Esophagus muscularis mucosa (tissue), 4 donors: ENCODE measurements at regions not wholly inside any gene's neighbourhood (a gene's known extent, or its start where the extent isn't known, plus 50 kb on each side); places are given as distances from the start of the nearest gene placed in this dataset.
"Not testable (repeated sequence)": the region's sequence is repeated elsewhere in the genome, so short reads cannot be mapped to it uniquely, and the experiment has no call there.

Source experiments
- DNase-seq: peaks from one replicate; pipeline ENCODE4 v3.0.0-alpha.2; 2017; ENCODE audit errors: extremely low spot score
- H3K27ac ChIP-seq, 4 donors: fragments of 200-600 bp; sonication (generic); replicated peaks in 1 of 4; 1 replicate in 3 of 4; 2 replicates in 1 of 4; pipeline ENCODE4 v1.5.1; 2016 to 2019; ENCODE audit warnings: mild to moderate bottlenecking in 1 of 4
- H3K27me3 ChIP-seq, 4 donors: fragments of 200-600 bp; sonication (generic); one replicate each; pipeline versions ENCODE4 v1.5.1 to v1.6.0; 2016 to 2019
- H3K36me3 ChIP-seq, 4 donors: fragments of 200-600 bp; sonication (generic); one replicate each; pipeline ENCODE4 v1.5.1; 2016 to 2019
- H3K4me1 ChIP-seq, 4 donors: fragments of 200-600 bp; sonication (generic); one replicate each; pipeline ENCODE4 v1.5.1; 2016 to 2019
- H3K4me3 ChIP-seq, 4 donors: fragments of 200-600 bp; sonication (generic); 1 replicate in 2 of 4; 2 replicates in 2 of 4; pipeline ENCODE4 v1.5.1; 2016 to 2019; ENCODE audit warnings: mild to moderate bottlenecking in 4 of 4, moderate library complexity in 1 of 4
- H3K9me3 ChIP-seq, 4 donors: fragments of 200-600 bp; sonication (generic); 1 replicate in 3 of 4; 2 replicates in 1 of 4; pipeline ENCODE4 v1.5.1; 2016 to 2019
- CTCF ChIP-seq, 3 experiments: fragments of 200-600 bp in 2 of 3; fragments of 450-650 bp in 1 of 3; sonication (generic) in 2 of 3; IDR thresholded peaks; one replicate each; pipeline ENCODE4 v1.5.1; 2017 to 2019; ENCODE audit warnings: antibody characterized with exemption in 3 of 3, mild to moderate bottlenecking in 2 of 3, moderate library complexity in 1 of 3
- EP300 ChIP-seq: sonication (generic); formaldehyde crosslinking; IDR thresholded peaks from one replicate; pipeline ENCODE4 v1.6.1; 2017; ENCODE audit warnings: antibody characterized with exemption
- POLR2A ChIP-seq: fragments of 450-650 bp; IDR thresholded peaks from one replicate; pipeline ENCODE4 v1.6.1; 2017; ENCODE audit warnings: antibody characterized with exemption, moderate library complexity, mild to moderate bottlenecking, low read depth
- POLR2AphosphoS5 ChIP-seq, 2 donors: sonication (generic); formaldehyde crosslinking; IDR thresholded peaks; one replicate each; pipeline ENCODE4 v1.6.1; 2017; ENCODE audit warnings: antibody characterized with exemption in 2 of 2
- WGBS: methylation state at CpG from one replicate; pipeline ENCODE4 v1.1.5; 2018; 5-methylcytosine and 5-hydroxymethylcytosine counted together
- intact Hi-C: fragments of 100-400 bp; cut with DNase I; formaldehyde crosslinking; loops from one replicate; pipeline ENCODE4 v1.15.1; 2023

- no peak for TF ChIP-seq POLR2A
- TF ChIP-seq EP300: no peak
- no peak for TF ChIP-seq POLR2AphosphoS5 (IDR thresholded peaks at IDR 0.05)
- no peak for TF ChIP-seq CTCF (IDR thresholded peaks at IDR 0.05)
- no peaks in the 10 kb centered on the region for H3K27me3 ChIP-seq
- intact Hi-C loops: no loop called here
- H3K4me3 ChIP-seq: no peak overlapping the region
- no peaks in the 10 kb centered on the region for H3K4me1 ChIP-seq
- H3K36me3 ChIP-seq: no peaks in the 10 kb centered on the region
- H3K9me3 ChIP-seq: no peaks in the 10 kb centered on the region
- no peak overlapping the region for H3K27ac ChIP-seq
- 91% methylated on average over 2 of the region's 2 CpGs for WGBS
- DNase-seq: no peak
Measured at GRCh38 chr18:67771271-67771670, 254.8 kb upstream of the DSEL start.

GRCh38 chr18:67770520-67770919 lies 254.0 kb upstream of the DSEL start:
- Histone ChIP-seq H3K9me3 (no peaks in the 10 kb centered on the region), H3K27me3 (no peaks in the 10 kb centered on the region), H3K27ac (no peak overlapping the region), H3K36me3 (no peaks in the 10 kb centered on the region), H3K4me1 (no peaks in the 10 kb centered on the region), H3K4me3 (no peak overlapping the region)
- intact Hi-C loops: no loop called here
- WGBS: 52% methylated on average over 5 of the region's 5 CpGs
- no peak for DNase-seq
- TF ChIP-seq CTCF (IDR thresholded peaks at IDR 0.05) (no peak), POLR2AphosphoS5 (IDR thresholded peaks at IDR 0.05) (no peak), POLR2A (no peak), EP300 (no peak)

DNA sequence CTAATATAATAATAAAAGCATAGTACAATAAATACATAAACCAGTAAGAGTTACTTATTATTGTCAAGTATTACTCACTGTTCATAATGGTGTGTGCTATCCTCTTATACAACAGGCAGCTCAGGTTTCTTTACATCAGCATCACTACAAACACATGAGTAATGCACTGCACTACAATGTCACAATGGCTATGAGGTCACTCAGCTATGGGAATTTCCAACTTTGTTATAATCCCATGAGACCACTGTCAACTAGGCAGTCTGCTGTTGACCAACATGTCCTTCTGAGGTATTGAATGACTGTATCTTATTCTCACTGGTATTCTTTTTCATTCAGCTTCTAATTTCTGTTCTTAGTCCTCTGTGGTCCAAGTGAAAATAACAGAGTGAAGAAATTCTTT lies 250.4 kb upstream of the DSEL start:
- intact Hi-C loops: no loop called here
- no peak overlapping the region for H3K4me3 ChIP-seq
- H3K9me3 ChIP-seq: no peaks in the 10 kb centered on the region
- DNase-seq: no peak
- no peak overlapping the region for H3K27ac ChIP-seq
- H3K36me3 ChIP-seq: no peaks in the 10 kb centered on the region
- TF ChIP-seq CTCF (IDR thresholded peaks at IDR 0.05) (no peak), POLR2A (no peak), POLR2AphosphoS5 (IDR thresholded peaks at IDR 0.05) (no peak), EP300 (no peak)
- H3K4me1 ChIP-seq: no peaks in the 10 kb centered on the region
- H3K27me3 ChIP-seq: no peaks in the 10 kb centered on the region

- H3K4me3 ChIP-seq, DNase-seq, H3K27me3 ChIP-seq, H3K36me3 ChIP-seq, H3K27ac ChIP-seq, H3K4me1 ChIP-seq, intact Hi-C loops: not testable (repeated sequence)
- H3K9me3 ChIP-seq: peaks cover 0 to 11% (median 0%) of the 10 kb centered on the region in 4 donors
- WGBS: 100% methylated on average over 1 of the region's 1 CpG
Measured at GRCh38 chr18:67752211-67752610, 235.7 kb upstream of the DSEL start.

GRCh38 chr18:67742954-67743353 lies 226.4 kb upstream of the DSEL start:
- Histone ChIP-seq H3K4me1 (no peaks in the 10 kb centered on the region), H3K27ac (no peak overlapping the region), H3K36me3 (no peaks in the 10 kb centered on the region), H3K27me3 (no peaks in the 10 kb centered on the region), H3K4me3 (no peak overlapping the region), H3K9me3 (peaks cover 0 to 24% (median 11%) of the 10 kb centered on the region in 4 donors)
- intact Hi-C loops: no loop called here
- DNase-seq: no peak
- no peak for TF ChIP-seq CTCF (IDR thresholded peaks at IDR 0.05)
- TF ChIP-seq EP300: no peak
- TF ChIP-seq POLR2A: no peak
- no peak for TF ChIP-seq POLR2AphosphoS5 (IDR thresholded peaks at IDR 0.05)
- WGBS: 89% methylated on average over 1 of the region's 1 CpG
